ENCODE measurements at regions not wholly inside any gene's neighbourhood (a gene's known extent, or its start where the extent isn't known, plus 50 kb on each side); places are given as distances from the start of the nearest gene placed in this dataset.

DNA sequence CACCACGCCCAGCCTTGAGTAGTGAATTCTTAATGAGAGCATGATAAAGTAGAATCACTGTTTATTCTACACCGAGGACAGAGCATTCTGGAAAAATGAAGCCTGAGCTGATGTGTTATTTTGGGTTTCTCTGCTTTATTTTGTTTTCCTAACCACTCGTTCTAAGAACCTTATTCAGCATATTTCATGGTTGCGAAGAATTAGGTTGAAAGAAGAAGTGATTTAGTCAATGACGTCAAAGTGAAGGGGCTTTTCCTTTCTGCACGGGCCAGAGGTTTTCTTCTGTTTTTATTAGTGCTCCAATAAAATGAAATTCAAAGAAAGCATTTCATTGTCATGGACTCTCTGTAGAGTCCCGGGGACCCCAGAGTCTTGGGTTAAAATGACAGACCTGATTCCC, 178.5 kb downstream of the MAF start:
- Histone ChIP-seq H3K9me3 (ENCODE audit: insufficient read depth in 2 of 2, low read depth in 1 of 2, low read length in 1 of 2) (no peaks in the 10 kb centered on the region), H4K5ac (ENCODE audit: insufficient read length, low read depth, low read length) (no peak overlapping the region), H3K18ac (ENCODE audit: extremely low read depth, low read length) (no peak overlapping the region), H3K23ac (ENCODE audit: insufficient read length) (no peak overlapping the region), H2BK12ac (ENCODE audit: low read depth, low read length) (no peak overlapping the region), H3K4ac (replicated peaks; ENCODE audit: insufficient read length, low read depth, low read length) (no peak overlapping the region), H2AFZ (ENCODE audit: low read length) (no peak overlapping the region), H4K8ac (ENCODE audit: extremely low read depth, insufficient read depth, low read length) (no peak overlapping the region), H3K14ac (ENCODE audit: insufficient read length) (no peak overlapping the region), H3K4me1 (replicated peaks in 1 of 4; ENCODE audit: control insufficient read depth in 3 of 4, insufficient read depth in 4 of 4, low read length in 3 of 4) (peaks cover 0 to 15% (median 6%) of the 10 kb centered on the region in 4 experiments; a peak in 3 of 7 replicates), H3K79me2 (ENCODE audit: control insufficient read depth in 1 of 2, insufficient read depth in 2 of 2, low read length in 2 of 2) (no peaks in the 10 kb centered on the region), H3K4me2 (ENCODE audit: insufficient read depth in 1 of 2, low read depth in 2 of 2, low read length in 2 of 2) (no peak overlapping the region), H3K27ac (ENCODE audit: low read depth, low read length) (no peak overlapping the region), H3K4me3 (ENCODE audit: extremely low read depth in 1 of 4, insufficient read depth in 2 of 4, low read depth in 3 of 4, low read length in 4 of 4) (no peak overlapping the region), H3K79me1 (ENCODE audit: low read depth, low read length) (no peaks in the 10 kb centered on the region), H3K36me3 (ENCODE audit: control insufficient read depth in 2 of 4, insufficient read depth in 4 of 4, low read length in 3 of 4) (no peaks in the 10 kb centered on the region), H4K91ac (replicated peaks; ENCODE audit: insufficient read length, low read length) (no peak overlapping the region), H2BK5ac (ENCODE audit: low read depth, low read length) (no peak overlapping the region), H3K27me3 (replicated peaks in 1 of 4; ENCODE audit: control insufficient read depth in 3 of 4, extremely low read depth in 1 of 4, insufficient read depth in 3 of 4, low read length in 3 of 4) (no peaks in the 10 kb centered on the region), H2BK20ac (ENCODE audit: low read length) (no peak overlapping the region), H3K9ac (replicated peaks in 1 of 4; ENCODE audit: extremely low read depth in 1 of 4, low read depth in 3 of 4, low read length in 3 of 4) (no peak overlapping the region), H2AK5ac (ENCODE audit: low read depth, low read length) (no peak overlapping the region), H3K23me2 (ENCODE audit: low read depth, low read length) (no peaks in the 10 kb centered on the region), H2BK15ac (ENCODE audit: low read length) (no peak overlapping the region), H3K56ac (replicated peaks; ENCODE audit: insufficient read length, low read depth, low read length) (no peak overlapping the region), H2BK120ac (replicated peaks; ENCODE audit: low read depth, low read length) (no peak overlapping the region), H4K20me1 (replicated peaks in 1 of 2; ENCODE audit: control insufficient read depth in 1 of 2, insufficient read depth in 2 of 2, low read length in 2 of 2) (no peaks in the 10 kb centered on the region)
- ChIA-PET CTCF (ENCODE audit: partially characterized antibody) (no interaction called here), POLR2A (ENCODE audit: partially characterized antibody) (no interaction called here)
- 89% methylated on average over 7 of the region's 7 CpGs; no CpG with 5 or more reads in 1 of the 2 experiments for whole genome bisulfite sequencing, 2 experiments (ENCODE audit: extremely low coverage in 1 of 2, insufficient coverage in 1 of 2, insufficient read length in 1 of 2, insufficient replicate concordance in 2 of 2, low coverage in 1 of 2, low lambda C conversion rate in 2 of 2, missing lambda C conversion rate in 1 of 2)
- no peak for TF ChIP-seq RBBP5 (IDR thresholded peaks at IDR 0.05; ENCODE audit: borderline replicate concordance, low read depth, low read length)
- no peak for TF ChIP-seq HDAC6 (IDR thresholded peaks at IDR 0.05; ENCODE audit: low read depth, low read length)
- no peak for FAIRE-seq
- no peak for DNase-seq (ENCODE audit: low read depth in 1 of 2, low spot score in 2 of 2)

All from H1 (cell line).